ENCODE measurements at regions not wholly inside any gene's neighbourhood (a gene's known extent, or its start where the extent isn't known, plus 50 kb on each side); places are given as distances from the start of the nearest gene placed in this dataset.

GRCh38 chr6:117034547-117034946, 157.5 kb downstream of the RFX6 start:
- no peak for TF ChIP-seq CTCF (conservative IDR thresholded peaks at IDR 0.05; ENCODE audit: low read length)
- TF ChIP-seq EZH2phosphoT487 (IDR thresholded peaks at IDR 0.05; ENCODE audit: borderline replicate concordance): no peak
